RKO (cell line): ENCODE measurements at regions not wholly inside any gene's neighbourhood (a gene's known extent, or its start where the extent isn't known, plus 50 kb on each side); places are given as distances from the start of the nearest gene placed in this dataset.

Experiments
- DNase-seq: peaks from one replicate; pipeline ENCODE4 v3.0.0-alpha.2; 2016; ENCODE audit warnings: low spot score

- no peak for DNase-seq
Measured at GRCh38 chr13:78334059-78334458, 269.3 kb downstream of the POU4F1 start.

- peak; percentile 66 for DNase-seq
Measured at GRCh38 chr13:78326633-78327032, 276.7 kb downstream of the POU4F1 start.

DNA sequence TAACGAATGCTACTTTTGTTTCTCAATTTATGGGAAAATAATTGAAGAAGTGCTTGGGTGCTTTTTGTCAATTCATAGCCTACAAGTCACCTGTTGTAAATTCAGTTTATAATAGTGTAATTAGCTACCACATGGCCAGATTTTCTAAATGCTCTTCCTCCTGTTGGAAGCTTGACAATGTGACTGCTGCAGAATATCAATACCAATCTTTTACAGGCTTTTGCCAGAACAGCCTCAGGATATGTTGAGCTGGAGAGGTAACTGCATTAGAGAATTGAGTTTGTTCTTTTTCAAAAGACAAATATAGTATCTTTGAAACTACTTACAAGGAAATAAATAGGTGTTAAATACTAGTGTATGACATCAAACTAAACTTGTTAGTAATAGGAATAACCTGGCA is 277.8 kb downstream of the POU4F1 start:
- no peak for DNase-seq

DNA sequence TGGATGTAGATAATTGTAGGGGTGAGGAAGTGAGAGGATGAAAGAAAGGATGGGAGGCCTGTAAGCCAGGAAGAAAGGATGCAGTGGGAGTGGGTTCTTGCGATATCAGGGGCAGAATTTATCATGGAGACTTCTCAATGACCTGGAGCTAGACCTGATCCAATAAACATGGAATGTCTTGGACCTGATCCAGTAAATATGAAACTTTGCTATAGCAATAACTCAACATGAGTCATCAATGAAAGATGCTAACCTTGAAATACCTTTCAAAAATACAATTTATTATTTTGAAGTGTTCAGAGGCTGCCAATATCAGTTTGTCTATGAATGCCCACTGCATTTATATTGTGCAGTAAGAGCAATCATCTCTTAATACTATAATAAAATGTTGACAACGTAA is 279.5 kb downstream of the POU4F1 start:
- DNase-seq = peak; percentile 12

DNA sequence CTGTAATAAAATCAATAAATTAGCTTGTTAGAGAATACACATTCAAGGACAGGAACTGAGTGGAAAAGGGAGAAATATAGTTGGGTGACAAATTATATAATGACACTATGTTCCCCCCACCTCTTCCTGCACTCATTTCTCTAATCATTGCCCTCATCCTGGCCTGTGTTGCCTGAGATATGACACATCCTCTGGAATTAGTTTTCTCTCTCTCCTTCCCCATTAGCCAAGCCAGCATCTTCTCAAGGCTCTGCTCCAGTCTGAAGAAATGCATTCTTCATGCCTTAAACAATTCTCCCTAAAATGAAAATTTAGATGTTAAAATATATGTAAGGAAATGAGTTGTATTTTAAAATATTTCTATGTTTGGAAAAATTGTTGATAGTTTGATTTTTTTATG is 280.3 kb downstream of the POU4F1 start:
- no peak for DNase-seq

DNA sequence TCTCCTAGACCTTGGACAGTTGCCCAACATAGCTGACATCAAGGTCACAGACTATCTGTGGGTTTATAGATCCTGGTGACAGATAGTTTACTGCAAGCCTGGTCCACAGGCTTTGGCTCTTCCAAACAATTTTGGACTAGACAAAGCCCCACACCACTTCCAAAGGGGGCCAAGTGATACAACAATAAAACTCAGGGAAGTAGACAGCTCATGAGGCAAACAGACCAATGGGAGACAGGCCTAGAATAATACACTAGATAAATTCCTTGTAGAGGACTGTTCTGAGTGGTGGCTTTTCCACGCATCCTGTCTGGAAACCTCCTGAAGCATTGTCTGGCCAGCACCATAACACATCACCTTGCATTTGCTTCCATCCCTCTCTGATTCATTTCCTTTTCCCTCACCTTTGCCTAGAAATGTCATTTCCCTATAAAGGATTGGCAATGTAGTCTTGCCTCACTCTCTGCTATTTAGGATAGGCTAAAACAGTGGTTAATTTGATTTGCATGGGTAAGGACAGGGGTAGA is 284.2 kb downstream of the POU4F1 start:
- DNase-seq = no peak

GRCh38 chr13:78317030-78317429 is 286.3 kb downstream of the POU4F1 start:
- peak; percentile 38 for DNase-seq

DNA sequence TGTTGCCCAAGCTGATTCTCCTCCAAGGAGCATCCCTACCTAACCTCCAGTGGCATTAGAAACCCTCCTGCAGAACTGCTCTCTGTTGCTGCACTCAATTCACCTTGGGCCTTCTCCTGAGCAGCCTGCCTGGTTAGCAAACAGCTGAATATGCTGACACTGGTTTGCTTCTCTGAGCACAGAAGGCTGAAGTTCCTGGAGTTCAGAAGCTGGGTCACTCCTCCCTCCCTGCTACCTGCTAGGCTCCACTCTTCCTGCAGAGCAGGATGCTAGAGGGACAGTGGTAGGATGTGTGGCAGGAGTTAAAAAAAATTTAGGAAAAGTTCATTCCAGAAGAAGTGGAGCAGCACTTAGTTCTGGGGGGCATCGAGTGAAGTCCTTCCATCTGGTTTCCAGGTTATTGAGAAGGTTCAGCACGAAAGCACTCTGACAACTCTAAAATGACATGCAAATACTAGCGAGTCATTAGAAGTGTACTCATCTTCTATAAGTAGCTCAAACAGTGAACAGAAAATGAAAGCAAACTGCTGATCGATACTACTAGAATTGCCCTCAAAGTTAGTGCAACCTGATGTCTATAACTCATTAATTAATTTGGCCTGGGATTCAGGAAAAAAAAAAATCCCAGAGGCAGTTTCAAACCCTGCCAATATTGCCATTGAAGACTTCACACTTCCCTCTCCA is 293.7 kb downstream of the POU4F1 start:
- no peak for DNase-seq

GRCh38 chr13:78306519-78307206 is 296.7 kb downstream of the POU4F1 start:
- no peak for DNase-seq

DNA sequence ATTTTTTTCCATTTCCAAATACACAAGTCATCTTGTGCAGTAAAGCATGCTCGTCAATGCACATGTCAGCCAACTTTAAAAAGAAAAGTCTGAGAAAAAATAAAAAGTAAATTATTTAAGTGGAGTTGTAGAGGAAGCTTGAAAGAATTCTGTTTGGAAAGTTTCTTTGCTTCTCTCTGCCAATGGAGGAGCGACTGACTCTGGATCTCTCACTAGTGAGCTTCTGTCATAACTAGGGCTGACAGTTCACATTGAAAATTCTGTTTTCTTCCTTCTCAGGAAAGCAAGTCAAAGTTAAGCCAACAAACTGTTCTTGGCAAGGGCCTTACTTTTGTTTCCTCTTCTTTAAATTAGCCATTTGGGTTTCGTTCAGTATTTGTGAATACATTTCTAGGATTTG is 298.2 kb downstream of the POU4F1 start:
- no peak for DNase-seq

- no peak for DNase-seq
Measured at GRCh38 chr13:78299832-78300623, 303.3 kb downstream of the POU4F1 start.

DNA sequence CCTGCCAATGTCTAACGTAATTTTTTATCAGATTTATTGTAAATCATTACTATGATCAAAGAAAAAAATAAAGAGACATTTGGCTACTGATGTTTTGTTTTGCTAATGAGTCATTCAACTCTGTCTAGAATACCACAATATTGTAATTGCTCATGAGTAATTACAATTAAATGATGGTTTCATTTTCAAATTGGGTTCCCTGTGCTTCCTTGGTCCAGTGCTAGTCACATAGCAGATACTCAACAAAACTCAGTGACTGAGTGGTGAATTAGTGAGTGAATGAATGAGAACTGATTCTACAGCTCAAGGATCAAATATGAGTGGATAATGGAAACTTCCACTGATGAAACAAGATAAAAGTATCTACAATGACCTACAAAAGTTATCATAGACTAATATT is 304.7 kb downstream of the POU4F1 start:
- DNase-seq = peak; percentile 2

- DNase-seq = no peak
Measured at GRCh38 chr13:78286748-78287147, 316.6 kb downstream of the POU4F1 start.

DNA sequence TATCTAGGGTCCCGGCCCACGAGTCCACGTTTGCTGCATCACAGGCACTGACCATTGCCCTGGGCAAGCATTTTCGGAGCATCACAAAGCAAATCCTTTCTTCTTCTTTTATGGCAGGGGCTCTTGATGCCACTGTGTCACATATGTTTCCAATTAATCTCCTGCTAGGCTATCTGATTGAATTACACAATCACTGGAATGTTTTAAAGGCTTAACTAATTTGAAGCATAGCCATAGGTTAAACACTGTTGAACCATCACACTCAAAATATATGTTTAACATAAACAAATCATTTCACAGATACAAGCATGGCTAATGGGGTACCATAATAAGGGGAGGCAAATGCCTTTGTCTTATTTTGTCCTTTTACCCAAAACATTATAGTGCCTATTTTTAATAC is 338.3 kb downstream of the POU4F1 start:
- DNase-seq = no peak

- no peak for DNase-seq
Measured at GRCh38 chr13:78258304-78258703, 339.7 kb upstream of the EDNRB start.

DNA sequence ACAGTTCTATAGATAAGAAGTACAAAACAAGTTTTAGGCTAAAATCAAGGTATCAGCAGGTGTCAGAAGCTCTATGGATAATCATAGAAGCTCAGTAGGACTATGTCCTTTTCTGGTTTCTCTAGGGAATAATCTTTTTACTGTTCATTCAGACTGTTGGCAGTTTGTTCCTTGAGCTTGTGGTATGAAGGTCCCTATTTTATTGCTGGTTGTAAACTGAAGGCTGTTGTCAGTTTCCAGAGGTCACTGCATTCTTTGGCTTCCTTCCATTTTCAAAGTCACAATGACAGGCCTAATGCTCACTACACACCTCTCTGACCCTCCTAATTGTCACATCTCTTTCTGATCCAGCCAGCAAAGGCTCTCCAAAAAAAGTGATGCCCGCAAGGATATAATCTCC is 337.9 kb upstream of the EDNRB start:
- DNase-seq = no peak

GRCh38 chr13:78254113-78254512 is 335.5 kb upstream of the EDNRB start:
- DNase-seq = no peak

GRCh38 chr13:78247362-78247761 is 328.7 kb upstream of the EDNRB start:
- DNase-seq = no peak

- DNase-seq = peak; percentile 50
Measured at GRCh38 chr13:78241278-78241919, 322.8 kb upstream of the EDNRB start.

DNA sequence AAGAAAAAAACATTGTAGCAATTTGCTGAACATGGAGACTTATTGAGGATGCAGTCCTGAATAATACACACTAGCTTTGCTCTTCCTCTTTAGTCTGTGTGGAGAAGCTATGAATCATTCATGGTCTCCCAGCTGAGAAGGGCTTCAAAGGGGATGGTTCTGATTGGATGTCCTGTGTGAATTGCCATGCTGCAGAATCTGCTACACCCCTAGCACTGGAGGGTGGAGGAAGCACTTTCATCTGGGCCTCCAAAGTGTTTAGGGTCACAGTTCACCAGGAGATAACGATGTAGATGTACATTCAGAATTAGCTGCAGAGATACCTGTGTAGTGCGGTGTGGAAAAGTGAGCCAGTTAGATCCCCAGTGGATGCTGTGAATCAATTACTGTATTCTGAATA is 321.1 kb upstream of the EDNRB start:
- DNase-seq = no peak

GRCh38 chr13:78238911-78239310 is 320.3 kb upstream of the EDNRB start:
- DNase-seq = no peak

DNA sequence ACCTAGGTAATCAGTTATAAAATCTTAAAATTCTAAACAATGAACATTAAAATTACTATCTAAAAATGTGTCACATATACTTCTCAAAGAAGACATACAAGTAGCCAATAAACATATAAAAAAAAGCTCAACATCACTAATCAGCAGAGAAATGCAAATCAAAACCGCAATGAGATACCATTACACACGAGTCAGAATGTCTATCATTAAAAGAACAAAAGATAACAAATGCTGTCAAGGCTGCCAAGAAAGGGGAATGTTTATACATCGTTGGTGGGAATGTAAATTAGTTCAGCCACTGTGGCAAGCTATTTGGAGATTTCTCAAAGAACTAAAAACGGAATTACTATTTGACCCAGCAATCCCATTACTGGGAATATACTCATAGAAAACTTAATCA is 310.3 kb upstream of the EDNRB start:
- DNase-seq = no peak
